Activated CD8-positive, alpha-beta T cell treated with anti-CD3 and anti-CD28 coated beads for 36 hours (primary cell): ENCODE measurements at regions not wholly inside any gene's neighbourhood (a gene's known extent, or its start where the extent isn't known, plus 50 kb on each side); places are given as distances from the start of the nearest gene placed in this dataset.

Source experiments
- ATAC-seq: fragments of 200-7000 bp; cut with Tn5 transposase; one replicate; pipeline ENCODE4 v1.10.0; 2021; ENCODE audit warnings: mild to moderate bottlenecking, moderate library complexity
- CTCF ChIA-PET: fragments of 350-600 bp; sonication (Branson Sonifier 250); formaldehyde crosslinking; loops from one replicate; lab custom pipeline; 2021; ENCODE audit warnings: antibody characterized with exemption; lab: Charles Lee
- POLR2A ChIA-PET: fragments of 350-600 bp; sonication (Branson Sonifier 250); formaldehyde crosslinking; loops from one replicate; lab custom pipeline; 2021; ENCODE audit warnings: antibody characterized with exemption; lab: Charles Lee
- DNase-seq: peaks from one replicate; pipeline ENCODE4 v3.0.0-alpha.2; 2020
- H3K27ac Mint-ChIP-seq: one replicate; pipeline ENCODE4 v1.8.0; 2021; ENCODE audit warnings: mild to moderate bottlenecking, mixed read lengths
- H3K27me3 Mint-ChIP-seq: one replicate; pipeline ENCODE4 v1.8.0; 2021; ENCODE audit warnings: mixed read lengths
- H3K36me3 Mint-ChIP-seq: one replicate; pipeline ENCODE4 v1.8.0; 2021; ENCODE audit warnings: low read depth, mixed read lengths
- H3K4me1 Mint-ChIP-seq: one replicate; pipeline ENCODE4 v1.8.0; 2021; ENCODE audit warnings: low read depth, mixed read lengths
- H3K4me3 Mint-ChIP-seq: one replicate; pipeline ENCODE4 v1.8.0; 2021; ENCODE audit warnings: mild to moderate bottlenecking, moderate library complexity, mixed read lengths
- H3K9me3 Mint-ChIP-seq: one replicate; pipeline ENCODE4 v1.8.0; 2021; ENCODE audit warnings: mixed read lengths
- intact Hi-C: fragments of 100-400 bp; cut with micrococcal nuclease; formaldehyde crosslinking; loops from one replicate; pipeline ENCODE4 v1.10.0; 2022
- TF ChIP-seq, protein P1 (sequence below): fragments of 200-600 bp; IDR thresholded peaks from one replicate; pipeline ENCODE4 v1.8.0; 2022; ENCODE audit warnings: antibody characterized with exemption, mild to moderate bottlenecking

DNA sequence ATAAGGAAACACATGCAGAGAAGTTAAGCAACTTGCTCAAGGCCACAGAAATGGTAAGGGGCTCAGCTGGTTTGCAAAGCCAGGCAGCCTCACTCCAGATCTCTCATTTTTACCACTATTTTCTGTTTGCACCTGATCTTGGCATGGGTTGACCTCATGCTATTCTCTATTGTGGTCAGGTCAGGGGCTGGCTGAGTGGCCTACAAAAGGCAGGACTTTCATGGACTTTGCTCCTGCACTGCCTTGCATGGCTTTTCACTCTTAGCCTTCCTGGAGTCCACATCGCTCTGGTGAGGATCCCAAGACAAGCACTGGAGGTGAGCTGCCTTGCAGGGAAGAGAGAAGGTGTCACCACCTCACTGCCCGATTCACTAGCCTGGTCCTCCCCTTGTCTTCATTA, 56.8 kb upstream of the CSF3R start:
- Mint-ChIP-seq H3K27me3 (peaks cover 3% of the 10 kb centered on the region), H3K4me3 (no peak overlapping the region), H3K27ac (no peak overlapping the region), H3K36me3 (no peaks in the 10 kb centered on the region), H3K9me3 (no peaks in the 10 kb centered on the region), H3K4me1 (no peaks in the 10 kb centered on the region)
- TF ChIP-seq, protein P1, sequence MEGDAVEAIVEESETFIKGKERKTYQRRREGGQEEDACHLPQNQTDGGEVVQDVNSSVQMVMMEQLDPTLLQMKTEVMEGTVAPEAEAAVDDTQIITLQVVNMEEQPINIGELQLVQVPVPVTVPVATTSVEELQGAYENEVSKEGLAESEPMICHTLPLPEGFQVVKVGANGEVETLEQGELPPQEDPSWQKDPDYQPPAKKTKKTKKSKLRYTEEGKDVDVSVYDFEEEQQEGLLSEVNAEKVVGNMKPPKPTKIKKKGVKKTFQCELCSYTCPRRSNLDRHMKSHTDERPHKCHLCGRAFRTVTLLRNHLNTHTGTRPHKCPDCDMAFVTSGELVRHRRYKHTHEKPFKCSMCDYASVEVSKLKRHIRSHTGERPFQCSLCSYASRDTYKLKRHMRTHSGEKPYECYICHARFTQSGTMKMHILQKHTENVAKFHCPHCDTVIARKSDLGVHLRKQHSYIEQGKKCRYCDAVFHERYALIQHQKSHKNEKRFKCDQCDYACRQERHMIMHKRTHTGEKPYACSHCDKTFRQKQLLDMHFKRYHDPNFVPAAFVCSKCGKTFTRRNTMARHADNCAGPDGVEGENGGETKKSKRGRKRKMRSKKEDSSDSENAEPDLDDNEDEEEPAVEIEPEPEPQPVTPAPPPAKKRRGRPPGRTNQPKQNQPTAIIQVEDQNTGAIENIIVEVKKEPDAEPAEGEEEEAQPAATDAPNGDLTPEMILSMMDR, result no peak
- CTCF ChIA-PET, result interaction anchor here (1.4 kb wide), 1 partner anchor 24 kb away, joined by 5 read pairs; no protein-coding TSS in a partner anchor
- intact Hi-C loops, result no loop called here
- DNase-seq, result no peak
- no peak for ATAC-seq
- POLR2A ChIA-PET, result no interaction called here

DNA sequence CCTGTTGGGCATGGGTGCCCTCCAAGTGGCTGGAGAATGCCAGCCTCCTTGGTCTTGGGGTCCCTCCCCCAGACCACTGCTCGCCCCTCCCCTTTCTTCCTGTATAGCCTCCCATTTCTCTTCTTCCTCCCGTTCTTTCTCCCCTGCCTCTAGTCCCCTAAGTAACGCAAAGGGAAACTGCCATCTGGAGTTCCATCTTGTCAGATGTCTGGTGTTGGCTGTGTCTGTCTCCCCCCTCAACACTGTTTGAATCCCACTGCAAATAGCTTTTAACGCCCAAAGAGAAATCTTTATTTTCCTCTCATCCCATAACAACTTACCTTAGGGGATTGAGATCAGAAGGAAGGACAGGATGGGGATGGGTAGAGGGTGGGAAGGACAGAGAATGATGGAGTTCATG, 55.3 kb upstream of the CSF3R start:
- TF ChIP-seq, protein P1, result no peak
- ChIA-PET CTCF (no interaction called here), POLR2A (no interaction called here)
- no peaks in the 10 kb centered on the region for H3K9me3 Mint-ChIP-seq
- H3K27me3 Mint-ChIP-seq, result peaks cover 4% of the 10 kb centered on the region
- intact Hi-C loops, result no loop called here
- ATAC-seq (no peak), DNase-seq (no peak)
- no peaks in the 10 kb centered on the region for H3K36me3 Mint-ChIP-seq
- H3K4me1 Mint-ChIP-seq, result no peaks in the 10 kb centered on the region
- H3K4me3 Mint-ChIP-seq, result no peak overlapping the region
- no peak overlapping the region for H3K27ac Mint-ChIP-seq

DNA sequence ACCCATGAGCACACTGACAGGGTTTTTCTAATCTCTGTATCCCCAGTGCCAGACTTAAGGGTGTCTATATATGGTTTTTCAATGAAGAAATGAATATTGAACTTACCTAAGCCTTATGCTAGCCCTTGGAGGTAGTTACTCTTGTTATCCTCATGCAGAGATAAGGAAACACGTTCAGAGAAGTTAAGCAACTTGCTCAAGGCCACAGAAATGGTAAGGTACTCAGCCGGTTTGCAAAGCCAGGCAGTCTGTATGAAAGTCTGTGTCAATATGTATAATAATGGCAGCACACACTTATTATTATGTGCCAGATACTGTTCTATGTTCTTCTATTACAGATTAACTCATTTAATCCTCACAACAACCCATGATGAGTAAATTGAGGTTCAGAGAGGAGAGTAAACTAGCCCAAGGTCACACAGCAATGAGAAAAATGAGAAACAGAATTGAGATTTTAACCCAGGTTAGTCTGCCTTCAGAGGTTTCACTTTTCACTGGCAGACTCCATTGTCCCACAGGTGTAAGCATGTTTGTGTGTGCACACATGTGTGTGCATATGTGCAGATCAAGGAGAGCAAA, 54.6 kb upstream of the CSF3R start:
- Mint-ChIP-seq H3K4me3 (no peak overlapping the region), H3K4me1 (no peaks in the 10 kb centered on the region), H3K27ac (no peak overlapping the region), H3K9me3 (no peaks in the 10 kb centered on the region), H3K27me3 (peaks cover 4% of the 10 kb centered on the region), H3K36me3 (no peaks in the 10 kb centered on the region)
- no peak for ATAC-seq
- POLR2A ChIA-PET, result no interaction called here
- no peak for DNase-seq
- CTCF ChIA-PET, result no interaction called here
- intact Hi-C loops, result no loop called here
- TF ChIP-seq, protein P1, result no peak

DNA sequence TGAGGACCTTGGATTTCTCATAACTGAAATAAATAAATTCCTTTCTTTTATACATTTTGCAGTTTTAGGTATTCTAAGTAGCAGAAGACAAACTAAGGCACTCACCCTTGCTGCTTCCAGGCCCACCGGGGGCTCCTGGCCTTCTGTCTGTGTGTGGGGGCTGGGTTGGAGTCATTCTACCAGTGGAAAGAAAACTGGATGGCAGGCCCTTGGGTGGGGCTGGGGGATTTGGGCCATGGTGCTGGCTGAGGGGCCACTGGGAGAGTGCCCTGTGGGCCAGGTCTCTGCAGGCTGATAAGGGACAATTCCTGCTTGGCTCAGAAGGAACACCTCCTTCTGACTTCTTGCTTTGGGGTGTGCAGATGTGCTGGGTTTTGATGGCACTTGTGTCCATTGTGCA, 54.0 kb upstream of the CSF3R start:
- TF ChIP-seq, protein P1, result no peak
- ATAC-seq (no peak), DNase-seq (no peak)
- no peak overlapping the region for H3K27ac Mint-ChIP-seq
- H3K36me3 Mint-ChIP-seq, result no peaks in the 10 kb centered on the region
- no peak overlapping the region for H3K4me3 Mint-ChIP-seq
- H3K27me3 Mint-ChIP-seq, result peaks cover 4% of the 10 kb centered on the region
- POLR2A ChIA-PET, result no interaction called here
- CTCF ChIA-PET, result no interaction called here
- no peaks in the 10 kb centered on the region for H3K9me3 Mint-ChIP-seq
- intact Hi-C loops, result no loop called here
- no peaks in the 10 kb centered on the region for H3K4me1 Mint-ChIP-seq

DNA sequence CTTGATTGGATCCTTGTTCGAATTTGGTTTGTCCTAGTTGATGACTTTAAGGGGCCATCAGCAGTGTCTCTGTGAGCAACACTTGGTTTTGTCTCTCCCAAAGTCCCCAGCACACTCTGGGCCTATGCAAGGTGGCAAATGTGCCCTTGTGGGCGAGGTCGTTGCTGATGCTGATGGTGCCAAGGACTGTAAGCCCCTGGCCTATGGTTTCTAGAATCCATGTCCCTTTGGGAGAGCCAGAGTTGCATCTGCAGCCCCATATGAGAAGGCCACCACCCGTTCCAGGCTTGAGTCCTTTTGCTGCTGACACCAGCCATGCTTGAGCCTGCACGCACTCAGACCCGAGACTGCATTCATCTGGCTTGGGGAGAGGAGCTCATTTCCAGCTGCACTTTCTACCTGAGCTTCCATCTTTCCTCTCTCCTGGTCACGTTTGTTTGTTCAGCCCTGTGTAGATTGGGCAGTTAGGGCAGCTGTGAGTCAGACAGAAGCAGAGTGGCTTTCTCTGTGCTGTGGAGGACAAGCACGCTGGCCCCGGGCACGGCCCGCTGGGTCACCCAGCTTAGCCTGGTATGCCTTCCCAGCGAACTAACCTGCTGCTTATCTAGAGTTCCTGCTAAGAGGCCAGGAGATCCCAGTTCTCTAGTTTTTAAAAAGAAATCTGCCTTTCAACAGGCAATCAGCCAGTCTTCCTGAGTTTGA, 52.1 kb upstream of the CSF3R start:
- TF ChIP-seq, protein P1, result no peak
- intact Hi-C loops, result no loop called here
- Mint-ChIP-seq H3K27me3 (peaks cover 6% of the 10 kb centered on the region), H3K4me1 (no peaks in the 10 kb centered on the region), H3K4me3 (no peak overlapping the region), H3K27ac (no peak overlapping the region), H3K9me3 (no peaks in the 10 kb centered on the region), H3K36me3 (no peaks in the 10 kb centered on the region)
- POLR2A ChIA-PET, result no interaction called here
- CTCF ChIA-PET, result interaction anchor here (0.6 to 2.1 kb wide), 5 partner anchors 8 to 41 kb away, joined by 3 to 9 read pairs (median 4); no protein-coding TSS in a partner anchor
- DNase-seq (no peak), ATAC-seq (no peak)
